OCI-LY7 (cell line): ENCODE measurements at regions not wholly inside any gene's neighbourhood (a gene's known extent, or its start where the extent isn't known, plus 50 kb on each side); places are given as distances from the start of the nearest gene placed in this dataset.

Experiments used
- BruUV-seq: library from RNA; stranded (reverse); fragments of 400-500 nt; replicated peaks from 2 replicates; lab custom pipeline; 2021; lab: Mats Ljungman, UMichigan
- CTCF ChIA-PET: fragments of 300-600 bp; sonication (Branson Sonifier 250); formaldehyde crosslinking; loops from one replicate; lab custom pipeline; 2022; ENCODE audit warnings: antibody characterized with exemption; ENCODE audit not compliant: unreplicated experiment; lab: Charles Lee
- POLR2A ChIA-PET: fragments of 300-600 bp; sonication (Branson Sonifier 250); formaldehyde crosslinking; loops from one replicate; lab custom pipeline; 2022; ENCODE audit warnings: antibody characterized with exemption; lab: Charles Lee
- DNase-seq: peaks from one replicate; pipeline ENCODE4 v3.0.0-alpha.2; 2015; ENCODE audit warnings: low spot score
- H2AFZ ChIP-seq: fragments of 200-600 bp; sonication (generic), shearing (Covaris generic); 2 replicates; pipeline ENCODE4 v1.6.1; 2014; ENCODE audit warnings: mild to moderate bottlenecking, antibody characterized with exemption, low read length, moderate library complexity
- H3K27ac ChIP-seq: fragments of 200-600 bp; sonication (generic); 2 replicates; pipeline ENCODE4 v1.5.1; 2014; ENCODE audit warnings: mixed run types, low read depth, mild to moderate bottlenecking, moderate library complexity, low read length, inconsistent platforms; ENCODE audit not compliant: poor library complexity, severe bottlenecking
- H3K36me3 ChIP-seq: fragments of 200-600 bp; sonication (generic); 2 replicates; pipeline ENCODE4 v1.6.1; 2014; ENCODE audit warnings: mild to moderate bottlenecking, antibody characterized with exemption, low read length, moderate library complexity, mixed read lengths; ENCODE audit not compliant: insufficient read depth
- H3K4me1 ChIP-seq: fragments of 200-600 bp; sonication (generic); 2 replicates; pipeline ENCODE4 v1.5.1; 2014; ENCODE audit warnings: mild to moderate bottlenecking, low read length; ENCODE audit not compliant: insufficient read depth, poor library complexity, severe bottlenecking
- H3K4me2 ChIP-seq: fragments of 200-600 bp; sonication (generic); 2 replicates; pipeline ENCODE4 v1.6.1; 2014; ENCODE audit warnings: mild to moderate bottlenecking, low read length
- H3K4me3 ChIP-seq: fragments of 200-600 bp; sonication (generic); 2 replicates; pipeline ENCODE4 v1.5.1; 2014; ENCODE audit warnings: mild to moderate bottlenecking, low read depth, low read length; ENCODE audit not compliant: poor library complexity, severe bottlenecking
- H3K79me2 ChIP-seq: fragments of 200-600 bp; sonication (generic); 2 replicates; pipeline ENCODE4 v1.6.1; 2016; ENCODE audit warnings: low read depth, mild to moderate bottlenecking, low read length, moderate library complexity, mixed read lengths; ENCODE audit not compliant: insufficient read depth
- H3K9me2 ChIP-seq: fragments of 200-600 bp; sonication (generic); 2 replicates; pipeline ENCODE4 v1.6.1; 2016; ENCODE audit warnings: mild to moderate bottlenecking, low read length, mixed read lengths; ENCODE audit not compliant: insufficient read depth
- H3K9me3 ChIP-seq: fragments of 200-600 bp; sonication (generic); 2 replicates; pipeline ENCODE4 v1.6.1; 2014; ENCODE audit warnings: mild to moderate bottlenecking, mixed run types, low read length, mixed read lengths
- H4K20me1 ChIP-seq: fragments of 200-600 bp; sonication (generic); 2 replicates; pipeline ENCODE4 v1.6.1; 2014; ENCODE audit warnings: mild to moderate bottlenecking, antibody characterized with exemption, low read length, moderate library complexity, mixed read lengths; ENCODE audit not compliant: insufficient read depth
- EZH2phosphoT487 ChIP-seq: fragments of 200-600 bp; sonication (generic); IDR thresholded peaks from 2 replicates; pipeline ENCODE4 v1.6.1; 2018; ENCODE audit warnings: low read depth, borderline replicate concordance, mild to moderate bottlenecking, mixed run types, antibody characterized with exemption, low read length, moderate library complexity, mixed read lengths
- intact Hi-C: fragments of 100-400 bp; cut with micrococcal nuclease; formaldehyde crosslinking; loops from one replicate; pipeline ENCODE4 v1.10.0; 2022; ENCODE audit not compliant: unreplicated experiment
- TF ChIP-seq, protein P1 (sequence below): fragments of 200-600 bp; sonication (generic); conservative IDR thresholded peaks from 2 replicates; pipeline ENCODE4 v1.5.1; 2014; ENCODE audit warnings: mild to moderate bottlenecking, antibody characterized with exemption, low read length, moderate library complexity, mixed read lengths

DNA sequence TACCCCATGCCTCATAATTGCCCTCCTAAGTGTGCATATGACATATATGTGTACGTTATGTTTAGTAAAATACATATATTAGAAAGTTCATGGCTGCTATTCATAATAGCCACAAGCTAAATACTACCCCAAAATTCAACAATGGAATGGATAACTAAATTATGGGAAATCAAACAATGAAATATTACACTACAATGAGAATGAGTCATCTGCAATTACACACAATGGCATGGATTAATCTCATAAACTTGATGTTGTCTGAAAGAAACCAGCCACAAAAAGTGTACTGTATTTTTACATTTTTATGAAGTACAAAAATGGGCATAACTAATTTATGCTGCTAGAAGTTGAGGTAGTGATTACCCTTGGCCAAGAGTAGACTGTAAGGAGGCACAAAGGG lies 477.0 kb downstream of the HAO1 start:
- BruUV-seq: no TSS peak
- no peaks in the 10 kb centered on the region for H3K4me1 ChIP-seq
- H3K36me3 ChIP-seq: no peaks in the 10 kb centered on the region
- H3K79me2 ChIP-seq: no peaks in the 10 kb centered on the region
- no peaks in the 10 kb centered on the region for H3K9me2 ChIP-seq
- no peak for TF ChIP-seq EZH2phosphoT487
- TF ChIP-seq, protein P1, sequence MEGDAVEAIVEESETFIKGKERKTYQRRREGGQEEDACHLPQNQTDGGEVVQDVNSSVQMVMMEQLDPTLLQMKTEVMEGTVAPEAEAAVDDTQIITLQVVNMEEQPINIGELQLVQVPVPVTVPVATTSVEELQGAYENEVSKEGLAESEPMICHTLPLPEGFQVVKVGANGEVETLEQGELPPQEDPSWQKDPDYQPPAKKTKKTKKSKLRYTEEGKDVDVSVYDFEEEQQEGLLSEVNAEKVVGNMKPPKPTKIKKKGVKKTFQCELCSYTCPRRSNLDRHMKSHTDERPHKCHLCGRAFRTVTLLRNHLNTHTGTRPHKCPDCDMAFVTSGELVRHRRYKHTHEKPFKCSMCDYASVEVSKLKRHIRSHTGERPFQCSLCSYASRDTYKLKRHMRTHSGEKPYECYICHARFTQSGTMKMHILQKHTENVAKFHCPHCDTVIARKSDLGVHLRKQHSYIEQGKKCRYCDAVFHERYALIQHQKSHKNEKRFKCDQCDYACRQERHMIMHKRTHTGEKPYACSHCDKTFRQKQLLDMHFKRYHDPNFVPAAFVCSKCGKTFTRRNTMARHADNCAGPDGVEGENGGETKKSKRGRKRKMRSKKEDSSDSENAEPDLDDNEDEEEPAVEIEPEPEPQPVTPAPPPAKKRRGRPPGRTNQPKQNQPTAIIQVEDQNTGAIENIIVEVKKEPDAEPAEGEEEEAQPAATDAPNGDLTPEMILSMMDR: no peak
- POLR2A ChIA-PET: interaction anchor here (1.5 kb wide), 1 partner anchor 10 kb away, joined by 3 read pairs; no protein-coding TSS in a partner anchor
- H2AFZ ChIP-seq: no peak overlapping the region
- no peaks in the 10 kb centered on the region for H3K9me3 ChIP-seq
- no peak for DNase-seq
- H4K20me1 ChIP-seq: no peaks in the 10 kb centered on the region
- no peak overlapping the region for H3K27ac ChIP-seq
- intact Hi-C loops: no loop called here
- no peak overlapping the region for H3K4me2 ChIP-seq
- CTCF ChIA-PET: no interaction called here
- H3K4me3 ChIP-seq: no peak overlapping the region

DNA sequence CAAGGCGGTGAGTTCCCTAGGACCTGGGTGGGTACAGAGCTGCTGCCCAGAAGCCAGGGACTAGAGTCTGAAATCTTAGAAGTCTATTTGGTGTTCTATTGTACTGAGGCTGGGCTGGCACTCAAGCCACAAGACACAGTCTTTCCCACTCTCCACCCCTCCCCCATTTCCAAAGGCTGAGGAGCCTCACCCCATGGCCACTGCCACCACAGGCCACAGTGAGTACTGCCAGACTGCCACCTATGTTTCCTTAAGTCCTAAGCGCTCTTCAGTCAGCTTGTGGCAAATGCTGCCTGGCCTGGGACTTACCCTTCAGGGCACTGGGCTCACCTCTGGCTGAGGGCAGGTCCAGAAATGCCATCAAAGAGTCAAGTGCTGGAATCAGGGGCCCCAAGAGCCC lies 469.3 kb downstream of the HAO1 start:
- CTCF ChIA-PET: no interaction called here
- no TSS peak for BruUV-seq
- no peaks in the 10 kb centered on the region for H3K79me2 ChIP-seq
- no peak overlapping the region for H3K27ac ChIP-seq
- intact Hi-C loops: no loop called here
- TF ChIP-seq EZH2phosphoT487: no peak
- TF ChIP-seq, protein P1: no peak
- H2AFZ ChIP-seq: no peak overlapping the region
- H3K36me3 ChIP-seq: no peaks in the 10 kb centered on the region
- H3K4me2 ChIP-seq: no peak overlapping the region
- POLR2A ChIA-PET: no interaction called here
- no peak overlapping the region for H3K4me3 ChIP-seq
- no peaks in the 10 kb centered on the region for H3K4me1 ChIP-seq
- DNase-seq: no peak
- no peaks in the 10 kb centered on the region for H4K20me1 ChIP-seq
- no peaks in the 10 kb centered on the region for H3K9me3 ChIP-seq
- H3K9me2 ChIP-seq: no peaks in the 10 kb centered on the region

GRCh38 chr20:7490288-7490687 lies 450.0 kb downstream of the HAO1 start:
- CTCF ChIA-PET: no interaction called here

More at GRCh38 chr20:7490288-7490687, 450.0 kb downstream of the HAO1 start:
- peaks cover 7% of the 10 kb centered on the region for H3K4me1 ChIP-seq
- H2AFZ ChIP-seq: no peak overlapping the region
- BruUV-seq: no TSS peak
- H3K79me2 ChIP-seq: no peaks in the 10 kb centered on the region
- intact Hi-C loops: loop anchor here (10.0 kb wide), 1 partner anchor 185 kb away; no protein-coding TSS in a partner anchor
- no peak overlapping the region for H3K4me3 ChIP-seq
- no peak for DNase-seq
- no peaks in the 10 kb centered on the region for H3K9me2 ChIP-seq
- H3K4me2 ChIP-seq: no peak overlapping the region
- POLR2A ChIA-PET: interaction anchor here (0.7 to 1.2 kb wide), 2 partner anchors 33 to 185 kb away, joined by 4 to 5 read pairs; no protein-coding TSS in a partner anchor
- no peak overlapping the region for H3K27ac ChIP-seq
- TF ChIP-seq, protein P1: no peak
- TF ChIP-seq EZH2phosphoT487: no peak
- H3K36me3 ChIP-seq: no peaks in the 10 kb centered on the region; the same call in 1 of the 2 replicates
- H3K9me3 ChIP-seq: peaks cover 15% of the 10 kb centered on the region; the same call in 1 of the 2 replicates
- no peaks in the 10 kb centered on the region for H4K20me1 ChIP-seq
